Mesendoderm (in vitro differentiated cells): ENCODE measurements at regions not wholly inside any gene's neighbourhood (a gene's known extent, or its start where the extent isn't known, plus 50 kb on each side); places are given as distances from the start of the nearest gene placed in this dataset.

ENCODE experiments used
- DNase-seq: peaks from one replicate; pipeline ENCODE4 v3.0.0; 2013
- H2AK5ac ChIP-seq: 2 replicates; pipeline ENCODE4 v1.6.1; 2013; ENCODE audit warnings: low read length, inconsistent platforms
- H2BK120ac ChIP-seq: 2 replicates; pipeline ENCODE4 v1.6.1; 2013; ENCODE audit warnings: low read depth, mild to moderate bottlenecking, low read length, moderate library complexity, mixed read lengths
- H2BK15ac ChIP-seq: replicated peaks from 2 replicates; pipeline ENCODE4 v1.6.1; 2013; ENCODE audit warnings: low read depth, mild to moderate bottlenecking, moderate library complexity
- H2BK5ac ChIP-seq: 2 replicates; pipeline ENCODE4 v1.6.1; 2013; ENCODE audit warnings: low read length, inconsistent platforms
- H3K18ac ChIP-seq: 2 replicates; pipeline ENCODE4 v1.6.1; 2013; ENCODE audit warnings: mild to moderate bottlenecking, low read length, mixed read lengths
- H3K23ac ChIP-seq: one replicate; pipeline ENCODE4 v1.6.1; 2013; ENCODE audit warnings: low read length
- H3K27ac ChIP-seq: 2 replicates; pipeline ENCODE4 v1.5.1; 2013; ENCODE audit warnings: low read depth, mild to moderate bottlenecking, inconsistent platforms, low read length, moderate library complexity
- H3K27me3 ChIP-seq: 2 replicates; pipeline ENCODE4 v1.6.1; 2013; ENCODE audit warnings: low read length, control low read depth, mild to moderate bottlenecking, inconsistent platforms; ENCODE audit not compliant: insufficient read depth, poor library complexity
- H3K36me3 ChIP-seq: 2 replicates; pipeline ENCODE4 v1.6.1; 2013; ENCODE audit warnings: low read length, inconsistent platforms; ENCODE audit not compliant: control insufficient read depth, insufficient read depth
- H3K4ac ChIP-seq: one replicate; pipeline ENCODE4 v1.6.1; 2013; ENCODE audit warnings: low read depth, mild to moderate bottlenecking, low read length, moderate library complexity
- H3K4me1 ChIP-seq: 2 replicates; pipeline ENCODE4 v1.6.1; 2013; ENCODE audit warnings: low read depth, low read length, inconsistent platforms; ENCODE audit not compliant: control insufficient read depth
- H3K4me2 ChIP-seq: 2 replicates; pipeline ENCODE4 v1.6.1; 2013; ENCODE audit warnings: low read length
- H3K4me3 ChIP-seq: 2 replicates; pipeline ENCODE4 v1.5.1; 2013; ENCODE audit warnings: mild to moderate bottlenecking, low read length
- H3K56ac ChIP-seq: one replicate; pipeline ENCODE4 v1.6.1; 2013; ENCODE audit warnings: low read length
- H3K79me1 ChIP-seq: 2 replicates; pipeline ENCODE4 v1.6.1; 2013; ENCODE audit warnings: low read length, inconsistent platforms
- H3K79me2 ChIP-seq: 2 replicates; pipeline ENCODE4 v1.6.1; 2013; ENCODE audit warnings: mild to moderate bottlenecking, low read length; ENCODE audit not compliant: control insufficient read depth, insufficient read depth
- H3K9ac ChIP-seq: 2 replicates; pipeline ENCODE4 v1.6.1; 2013; ENCODE audit warnings: low read length, inconsistent platforms
- H4K5ac ChIP-seq: one replicate; pipeline ENCODE4 v1.6.1; 2013; ENCODE audit warnings: low read length
- H4K8ac ChIP-seq: one replicate; pipeline ENCODE4 v1.6.1; 2013; ENCODE audit warnings: low read depth, mild to moderate bottlenecking, control low read depth, low read length, moderate library complexity
- WGBS: extraction: QIAGEN DNeasy Blood & Tissue Kit; methylation state at CpG from one replicate; pipeline ENCODE4 v1.1.7; 2013; ENCODE audit warnings: low lambda C conversion rate, missing lambda C conversion rate; ENCODE audit not compliant: insufficient coverage; ENCODE audit errors: extremely low coverage; 5-methylcytosine and 5-hydroxymethylcytosine counted together

GRCh38 chr9:18143073-18143745, 330.7 kb upstream of the ADAMTSL1 start:
- no peak overlapping the region for H3K4me2 ChIP-seq
- H3K9ac ChIP-seq = no peak overlapping the region
- H4K5ac ChIP-seq = no peak overlapping the region
- H4K8ac ChIP-seq = no peak overlapping the region
- H3K79me2 ChIP-seq = no peaks in the 10 kb centered on the region
- H3K4ac ChIP-seq = no peak overlapping the region
- DNase-seq = peak; percentile 52
- no peak overlapping the region for H2BK120ac ChIP-seq
- no peak overlapping the region for H3K4me3 ChIP-seq
- no CpG with 5 or more reads among the region's 4 CpGs for WGBS
- no peaks in the 10 kb centered on the region for H3K79me1 ChIP-seq
- H2AK5ac ChIP-seq = no peak overlapping the region
- H3K27ac ChIP-seq = no peak overlapping the region
- no peaks in the 10 kb centered on the region for H3K27me3 ChIP-seq
- H3K56ac ChIP-seq = no peak overlapping the region
- no peak overlapping the region for H2BK15ac ChIP-seq
- no peaks in the 10 kb centered on the region for H3K4me1 ChIP-seq
- no peak overlapping the region for H3K23ac ChIP-seq
- H3K18ac ChIP-seq = no peak overlapping the region
- no peak overlapping the region for H2BK5ac ChIP-seq
- H3K36me3 ChIP-seq = no peaks in the 10 kb centered on the region

- no peak overlapping the region for H3K27ac ChIP-seq
- no peak overlapping the region for H2BK15ac ChIP-seq
- no peak overlapping the region for H3K18ac ChIP-seq
- no peaks in the 10 kb centered on the region for H3K27me3 ChIP-seq
- H4K8ac ChIP-seq = no peak overlapping the region
- no peaks in the 10 kb centered on the region for H3K36me3 ChIP-seq
- no peaks in the 10 kb centered on the region for H3K79me1 ChIP-seq
- H3K9ac ChIP-seq = no peak overlapping the region
- no peak overlapping the region for H3K56ac ChIP-seq
- no peak overlapping the region for H3K4me3 ChIP-seq
- H3K4me1 ChIP-seq = no peaks in the 10 kb centered on the region
- no peak for DNase-seq
- no peak overlapping the region for H2BK5ac ChIP-seq
- no peak overlapping the region for H4K5ac ChIP-seq
- H3K23ac ChIP-seq = no peak overlapping the region
- no CpG with 5 or more reads among the region's 3 CpGs for WGBS
- no peak overlapping the region for H2AK5ac ChIP-seq
- H3K4ac ChIP-seq = no peak overlapping the region
- no peak overlapping the region for H2BK120ac ChIP-seq
- no peak overlapping the region for H3K4me2 ChIP-seq
- H3K79me2 ChIP-seq = no peaks in the 10 kb centered on the region
Measured at GRCh38 chr9:18146329-18146728, 327.6 kb upstream of the ADAMTSL1 start.

GRCh38 chr9:18149471-18150011, 324.4 kb upstream of the ADAMTSL1 start:
- no peaks in the 10 kb centered on the region for H3K27me3 ChIP-seq
- no peak overlapping the region for H3K27ac ChIP-seq
- H3K4me1 ChIP-seq = no peaks in the 10 kb centered on the region
- H2BK15ac ChIP-seq = no peak overlapping the region
- no peak overlapping the region for H3K18ac ChIP-seq
- H3K9ac ChIP-seq = no peak overlapping the region
- H3K4ac ChIP-seq = no peak overlapping the region
- H3K79me1 ChIP-seq = no peaks in the 10 kb centered on the region
- no peak overlapping the region for H2BK120ac ChIP-seq
- H3K79me2 ChIP-seq = no peaks in the 10 kb centered on the region
- WGBS = no CpG with 5 or more reads among the region's 1 CpG
- H3K4me2 ChIP-seq = no peak overlapping the region
- no peak overlapping the region for H3K23ac ChIP-seq
- H3K36me3 ChIP-seq = no peaks in the 10 kb centered on the region
- DNase-seq = no peak
- H4K8ac ChIP-seq = no peak overlapping the region
- no peak overlapping the region for H3K56ac ChIP-seq
- H2AK5ac ChIP-seq = no peak overlapping the region
- no peak overlapping the region for H4K5ac ChIP-seq
- H2BK5ac ChIP-seq = no peak overlapping the region
- H3K4me3 ChIP-seq = no peak overlapping the region

- no CpG with 5 or more reads among the region's 1 CpG for WGBS
- no peaks in the 10 kb centered on the region for H3K36me3 ChIP-seq
- H3K18ac ChIP-seq = no peak overlapping the region
- no peaks in the 10 kb centered on the region for H3K79me2 ChIP-seq
- no peak overlapping the region for H3K23ac ChIP-seq
- H3K27ac ChIP-seq = no peak overlapping the region
- H4K8ac ChIP-seq = no peak overlapping the region
- H3K4me3 ChIP-seq = no peak overlapping the region
- no peaks in the 10 kb centered on the region for H3K79me1 ChIP-seq
- no peaks in the 10 kb centered on the region for H3K27me3 ChIP-seq
- H2BK120ac ChIP-seq = no peak overlapping the region
- no peak overlapping the region for H3K4ac ChIP-seq
- no peak overlapping the region for H3K9ac ChIP-seq
- no peak overlapping the region for H3K56ac ChIP-seq
- H2BK5ac ChIP-seq = no peak overlapping the region
- H4K5ac ChIP-seq = no peak overlapping the region
- no peaks in the 10 kb centered on the region for H3K4me1 ChIP-seq
- DNase-seq = peak; percentile 19
- H2AK5ac ChIP-seq = no peak overlapping the region
- H3K4me2 ChIP-seq = no peak overlapping the region
- no peak overlapping the region for H2BK15ac ChIP-seq
Measured at GRCh38 chr9:18154661-18155060, 319.3 kb upstream of the ADAMTSL1 start.

GRCh38 chr9:18159254-18159653, 314.7 kb upstream of the ADAMTSL1 start:
- Histone ChIP-seq H3K4me3 (no peak overlapping the region), H3K4ac (no peak overlapping the region), H3K36me3 (no peaks in the 10 kb centered on the region), H2AK5ac (no peak overlapping the region), H4K5ac (no peak overlapping the region), H3K4me1 (peaks cover 2% of the 10 kb centered on the region), H3K27ac (no peak overlapping the region), H3K56ac (no peak overlapping the region), H3K27me3 (no peaks in the 10 kb centered on the region), H2BK15ac (no peak overlapping the region), H3K9ac (no peak overlapping the region), H3K79me2 (no peaks in the 10 kb centered on the region), H3K18ac (no peak overlapping the region), H3K23ac (no peak overlapping the region), H2BK120ac (no peak overlapping the region), H2BK5ac (no peak overlapping the region), H3K4me2 (no peak overlapping the region), H3K79me1 (no peaks in the 10 kb centered on the region), H4K8ac (no peak overlapping the region)
- no peak for DNase-seq
- no CpG with 5 or more reads among the region's 3 CpGs for WGBS

GRCh38 chr9:18163146-18163545, 310.8 kb upstream of the ADAMTSL1 start:
- Histone ChIP-seq H4K8ac (no peak overlapping the region), H2BK5ac (no peak overlapping the region), H2BK120ac (no peak overlapping the region), H3K79me2 (no peaks in the 10 kb centered on the region), H3K4me3 (no peak overlapping the region), H3K23ac (no peak overlapping the region), H3K4me1 (peaks cover 2% of the 10 kb centered on the region), H3K27me3 (no peaks in the 10 kb centered on the region), H3K9ac (no peak overlapping the region), H3K4me2 (no peak overlapping the region), H3K56ac (no peak overlapping the region), H3K4ac (no peak overlapping the region), H3K27ac (no peak overlapping the region), H2BK15ac (peak overlapping the region; percentile 74), H3K79me1 (no peaks in the 10 kb centered on the region), H2AK5ac (no peak overlapping the region), H3K18ac (no peak overlapping the region), H4K5ac (no peak overlapping the region), H3K36me3 (no peaks in the 10 kb centered on the region)
- no CpG with 5 or more reads among the region's 1 CpG for WGBS
- peak; percentile 78 for DNase-seq
